Bone marrow (tissue), 2 donors: ENCODE measurements at regions not wholly inside any gene's neighbourhood (a gene's known extent, or its start where the extent isn't known, plus 50 kb on each side); places are given as distances from the start of the nearest gene placed in this dataset.
"Not testable (repeated sequence)": the region's sequence is repeated elsewhere in the genome, so short reads cannot be mapped to it uniquely, and the experiment has no call there.

Experiments used
- DNase-seq, 2 donors: peaks; one replicate each; lab custom pipeline; 2025; lab: John Stamatoyannopoulos, UW

GRCh38 chr3:194249323-194250097, 101.6 kb downstream of the CPN2 start:
- peak in 1 of 2 donors; percentile 24 for DNase-seq

DNA sequence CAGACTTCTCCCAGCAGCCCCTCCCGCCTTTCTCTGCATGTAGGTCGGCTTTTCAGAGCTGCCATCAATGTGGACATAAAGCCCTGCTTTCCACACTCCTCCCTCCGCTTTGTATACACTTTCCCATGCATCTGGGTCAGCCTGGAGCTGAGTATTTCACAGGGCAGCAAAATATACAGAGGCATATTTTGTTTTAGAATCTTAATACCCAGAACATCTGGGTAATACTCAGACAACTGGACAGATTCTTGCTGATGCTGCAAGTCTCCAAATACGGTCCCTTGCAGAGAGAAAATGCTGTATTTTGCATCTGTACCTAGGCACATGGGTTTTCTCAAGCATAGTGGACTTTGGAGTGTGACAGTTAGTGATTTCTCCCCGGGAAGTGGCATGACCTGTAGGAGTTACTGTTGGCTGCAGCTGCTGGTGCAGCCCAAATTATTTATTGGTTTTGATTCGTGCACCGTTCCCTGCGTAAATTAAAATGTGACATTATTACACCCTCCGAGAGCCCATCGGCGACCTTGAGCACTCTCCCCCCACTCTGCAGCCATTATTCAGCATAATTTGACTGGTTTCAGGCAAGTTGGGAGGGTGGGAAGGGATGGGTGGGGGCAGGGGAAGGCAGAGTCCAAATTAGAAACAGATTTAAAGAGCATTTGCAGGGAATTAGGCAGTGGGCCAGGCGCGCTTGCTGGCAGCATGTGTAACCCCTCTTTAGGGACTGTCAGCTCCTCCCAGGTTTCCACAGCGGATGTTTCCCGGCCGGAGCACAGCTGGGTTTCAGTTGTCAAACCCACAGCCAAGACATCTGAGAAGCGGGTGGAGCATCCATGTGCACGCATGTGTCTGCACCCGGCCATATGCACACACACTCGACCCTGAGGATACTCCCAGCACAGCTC, 100.8 kb downstream of the CPN2 start:
- no peak for DNase-seq

DNA sequence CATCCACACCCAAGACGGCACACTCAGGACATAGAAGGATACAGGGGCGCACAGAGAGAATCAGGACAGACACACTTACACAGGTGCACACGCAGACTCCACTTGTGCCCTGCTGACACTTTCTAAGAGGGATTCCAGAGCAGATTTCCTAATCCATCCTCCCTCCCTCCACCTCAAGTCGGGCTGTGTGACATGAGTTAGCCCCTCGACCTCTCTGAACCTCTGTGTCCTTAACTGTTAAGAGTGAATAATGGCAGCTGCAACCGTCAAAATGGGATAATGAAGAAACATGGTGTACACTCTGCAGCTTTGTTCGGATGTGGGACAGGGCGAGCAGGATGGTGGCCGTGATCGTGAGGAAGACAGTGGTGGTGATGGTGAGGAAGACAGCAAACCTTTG, 100.1 kb downstream of the CPN2 start:
- DNase-seq, result no peak

DNA sequence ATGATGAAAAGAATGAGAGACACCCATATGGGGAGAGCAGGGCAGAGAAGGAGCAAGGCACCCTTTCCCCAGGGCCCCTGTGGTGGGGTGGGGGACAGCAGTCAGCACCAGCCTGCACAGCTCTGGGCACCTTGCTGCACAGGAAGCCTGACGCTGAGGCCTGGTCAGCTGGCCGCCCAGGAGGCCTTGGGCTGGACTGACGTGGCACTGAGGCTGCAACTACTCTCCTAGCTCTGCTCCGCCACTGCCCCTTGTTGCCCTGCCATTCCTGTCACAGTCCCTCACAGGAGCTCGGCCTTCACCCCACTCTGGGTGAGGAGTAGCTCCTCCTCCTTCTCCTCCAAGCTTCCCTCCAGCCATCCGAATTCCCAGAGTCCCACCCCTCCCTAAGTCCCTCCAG, 99.7 kb downstream of the CPN2 start:
- no peak for DNase-seq

DNA sequence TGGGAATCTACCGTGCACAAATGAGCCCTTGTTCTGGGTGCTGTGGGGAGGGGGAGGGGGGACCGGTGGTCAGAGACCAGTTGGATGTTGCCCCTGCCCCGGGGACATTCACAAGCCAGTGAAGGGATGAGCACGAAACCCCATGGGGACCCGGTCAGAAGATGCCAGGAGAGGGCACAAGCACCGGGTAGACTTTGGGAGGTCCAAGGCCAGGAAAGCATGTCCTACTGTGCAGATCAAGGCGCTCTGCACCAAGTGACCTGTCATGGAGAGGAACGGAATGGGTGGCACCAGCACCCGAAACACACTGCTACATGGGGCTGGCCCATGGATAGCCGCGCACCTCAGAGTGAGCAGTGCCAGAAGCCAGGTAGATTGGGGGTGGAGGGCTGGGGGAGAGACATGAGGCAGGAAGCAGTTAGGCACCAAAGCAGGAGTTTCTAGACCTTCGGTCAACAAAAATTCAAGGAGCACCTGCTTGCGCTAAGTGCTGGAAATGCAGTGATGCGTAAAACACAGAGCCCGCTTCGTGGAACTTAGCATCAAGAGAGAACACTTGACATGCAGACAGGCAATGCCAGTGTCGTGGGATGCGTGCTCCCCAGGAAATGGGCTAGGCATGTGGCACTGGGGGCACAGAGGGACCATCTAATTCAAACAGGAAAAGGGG, 99.1 kb downstream of the CPN2 start:
- DNase-seq, result no peak

DNA sequence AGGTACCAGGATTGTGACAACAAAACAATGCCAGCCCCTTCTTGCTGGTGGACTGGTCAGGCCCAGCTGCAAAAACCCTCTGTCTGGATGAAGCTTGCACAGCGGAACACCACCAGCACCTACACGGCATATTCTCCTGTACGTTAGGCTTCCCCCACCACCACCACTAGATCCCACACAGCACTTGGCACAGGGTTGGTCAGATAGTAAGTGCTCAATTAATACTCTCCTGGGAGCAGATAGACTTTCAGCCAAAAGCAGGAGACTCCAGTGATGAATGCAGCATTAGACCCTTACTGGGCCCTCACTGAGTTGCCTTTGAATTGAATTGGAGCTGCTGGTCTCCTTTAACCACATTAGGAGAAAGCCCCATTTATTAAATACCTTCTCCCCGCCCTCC, 97.9 kb downstream of the CPN2 start:
- no peak for DNase-seq

DNA sequence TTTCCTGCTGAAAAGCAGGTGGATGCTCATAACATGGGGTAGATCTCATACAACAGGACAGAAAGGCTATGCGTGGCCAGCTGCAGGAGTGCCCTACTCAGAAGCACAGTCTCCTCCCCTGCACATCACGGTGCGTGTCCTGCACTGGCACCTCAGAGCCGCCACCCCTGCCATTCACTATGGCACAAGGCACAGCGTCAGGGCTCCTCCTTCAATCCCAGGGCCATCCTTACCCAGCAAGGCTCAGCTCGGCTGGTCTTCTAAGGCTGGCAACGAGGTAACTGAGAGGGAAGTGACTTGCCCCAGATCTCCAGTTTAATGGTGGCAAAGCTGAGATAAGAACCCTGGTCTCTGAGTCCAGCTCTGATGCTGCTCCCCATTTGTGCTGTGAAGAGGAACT, 97.1 kb downstream of the CPN2 start:
- no peak for DNase-seq

DNA sequence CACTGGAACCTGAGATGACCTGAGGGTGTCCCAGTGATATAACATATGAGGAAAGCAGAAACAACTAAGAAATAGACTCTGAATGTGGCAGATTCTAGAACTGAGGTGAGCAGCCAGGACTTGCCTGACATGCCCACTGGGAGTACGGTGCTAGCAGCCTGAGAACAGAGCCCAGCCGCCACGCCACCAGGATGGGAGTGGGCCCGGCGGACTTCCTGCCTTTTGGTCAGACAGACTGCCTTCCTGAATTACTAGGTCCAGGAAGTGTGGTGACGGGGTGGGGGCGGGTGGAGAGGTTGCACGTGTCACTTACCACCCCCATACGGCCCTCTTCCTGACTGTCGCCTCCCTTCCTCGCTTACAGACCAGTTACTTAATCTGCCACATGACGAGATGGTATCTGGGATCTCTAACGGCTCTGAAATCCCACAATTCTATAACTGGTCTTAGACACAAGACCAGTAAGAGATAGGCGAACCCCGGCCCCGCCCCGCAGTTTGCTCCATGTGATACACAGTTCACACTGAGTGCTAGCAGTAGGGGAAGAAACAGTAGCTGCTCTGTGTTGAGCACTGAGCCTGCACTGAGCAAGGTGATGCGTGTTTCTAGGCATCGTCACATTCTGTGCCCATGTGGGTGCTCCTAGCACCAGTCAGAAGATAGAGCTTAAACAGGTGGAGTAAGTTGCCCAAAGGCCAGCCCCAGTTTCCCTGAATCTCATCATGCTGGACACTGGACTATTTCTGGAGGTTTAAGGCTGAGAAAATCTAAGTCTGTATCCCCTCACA, 95.7 kb downstream of the CPN2 start:
- peak; percentile 37 to 90 for DNase-seq

GRCh38 chr3:194256040-194256945, 94.8 kb downstream of the CPN2 start:
- DNase-seq, result no peak

DNA sequence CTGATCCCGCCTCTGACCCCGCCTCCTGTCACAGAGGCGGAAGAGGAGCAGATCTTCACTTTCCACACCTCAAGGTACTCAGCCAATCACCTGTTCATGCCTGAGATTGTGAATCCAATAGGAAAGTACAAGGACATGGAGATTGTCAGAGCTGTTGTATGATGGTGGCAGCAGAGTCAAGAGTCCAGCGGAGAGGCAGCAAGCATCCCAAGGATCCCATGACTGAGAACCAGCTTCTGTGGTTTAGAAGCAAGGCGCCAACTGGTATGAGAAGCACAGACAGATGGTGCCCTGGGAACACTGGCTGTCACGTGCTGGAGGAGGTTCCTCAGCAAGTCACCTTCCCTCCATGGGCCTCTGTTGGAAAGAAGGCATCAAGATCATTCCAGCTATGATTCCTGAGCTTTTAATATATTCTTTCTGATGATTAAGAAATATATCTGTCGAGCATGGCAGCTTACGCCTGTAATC, 93.9 kb downstream of the CPN2 start:
- DNase-seq, result no peak

DNA sequence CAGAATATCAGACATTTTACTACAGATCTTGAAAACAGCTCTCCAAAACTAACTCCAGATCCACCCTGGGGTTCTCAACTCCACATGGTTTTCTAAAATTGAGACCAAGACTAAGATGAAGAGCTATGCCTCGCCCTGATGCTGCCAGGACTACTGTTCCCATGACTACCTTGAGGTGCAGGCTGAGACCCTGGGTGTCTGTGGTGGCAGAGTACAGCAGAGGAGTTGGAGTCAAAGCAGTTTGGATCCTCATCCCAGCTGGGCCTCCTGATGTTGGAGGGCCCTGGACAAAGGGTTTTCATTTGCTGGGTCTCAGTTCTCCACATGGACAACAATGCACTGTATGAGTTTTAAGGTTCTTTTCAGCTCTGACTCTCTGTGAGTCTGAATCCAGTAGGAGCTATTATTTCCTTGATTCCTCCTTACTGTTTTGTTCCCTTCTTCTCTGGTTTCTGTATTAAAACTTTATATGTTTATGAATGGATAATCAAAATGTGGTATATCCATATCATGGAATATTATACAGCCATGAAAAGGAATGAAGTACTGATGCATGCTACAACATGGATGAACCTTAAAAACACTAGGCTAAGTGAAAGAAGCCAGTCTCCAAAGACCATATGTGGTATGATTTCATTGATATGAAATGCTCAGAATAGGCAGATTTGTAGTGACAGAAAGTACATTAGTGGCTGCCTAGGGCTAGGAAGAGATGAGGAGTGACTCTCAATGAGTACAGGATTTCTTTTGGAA, 93.0 kb downstream of the CPN2 start:
- no peak for DNase-seq

DNA sequence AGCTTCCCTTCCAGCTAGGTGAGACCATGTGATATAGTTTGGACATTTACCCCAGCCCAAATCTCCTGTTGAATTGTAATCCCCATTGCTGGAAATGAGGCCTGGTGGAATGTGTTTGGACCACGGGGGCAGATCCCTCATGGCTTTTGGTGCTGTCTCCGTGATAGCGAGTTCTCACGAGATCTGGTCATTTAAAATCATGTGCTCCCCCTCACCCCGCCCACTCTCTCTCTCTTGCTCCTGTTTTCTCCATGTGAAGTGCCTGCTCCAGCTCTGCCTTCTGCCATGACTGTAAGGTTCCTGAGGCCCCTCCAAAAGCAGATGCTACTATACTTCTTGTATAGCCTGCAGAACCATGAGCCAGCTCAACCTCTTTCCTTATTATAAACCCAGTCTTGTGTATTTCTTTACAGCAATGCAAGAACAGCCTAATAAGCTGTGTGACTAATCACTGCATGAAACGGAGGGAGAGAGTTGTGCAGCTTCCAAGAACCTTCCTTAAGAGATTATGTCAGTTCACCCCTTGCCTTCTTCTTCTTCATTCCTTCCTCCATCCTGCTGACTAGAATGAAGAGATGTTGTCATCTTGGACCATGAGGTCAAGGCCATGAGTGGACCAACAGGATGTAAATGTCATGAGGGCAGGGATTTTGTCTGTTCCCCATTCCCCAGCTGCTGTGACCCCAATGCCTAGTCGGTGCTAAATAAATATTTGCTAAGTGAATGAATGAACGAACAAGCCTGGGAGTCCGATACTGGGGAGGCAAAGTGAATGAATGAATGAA, 91.0 kb downstream of the CPN2 start:
- DNase-seq, result no peak

- no peak for DNase-seq
Measured at GRCh38 chr3:194261581-194262063, 89.5 kb downstream of the CPN2 start.

GRCh38 chr3:194262176-194262924, 88.8 kb downstream of the CPN2 start:
- no peak for DNase-seq

GRCh38 chr3:194262925-194263305, 88.2 kb downstream of the CPN2 start:
- DNase-seq, result no peak

- not testable (repeated sequence) for DNase-seq
Measured at GRCh38 chr3:194264631-194265504, 86.3 kb downstream of the CPN2 start.

GRCh38 chr3:194265505-194265892, 85.6 kb downstream of the CPN2 start:
- no peak for DNase-seq
